ENCODE measurements at regions not wholly inside any gene's neighbourhood (a gene's known extent, or its start where the extent isn't known, plus 50 kb on each side); places are given as distances from the start of the nearest gene placed in this dataset.

GRCh38 chr4:97507587-97508245 lies 635.6 kb downstream of the STPG2 start:
- no peak overlapping the region for H3K4me3 ChIP-seq (ENCODE audit: low read depth, low read length)
- no peaks in the 10 kb centered on the region for H3K27me3 ChIP-seq
- no peaks in the 10 kb centered on the region for H3K4me1 ChIP-seq
- H3K36me3 ChIP-seq = no peaks in the 10 kb centered on the region
- H3K9me3 ChIP-seq = no peaks in the 10 kb centered on the region
- no peak for DNase-seq
- no peak for TF ChIP-seq CTCF (IDR thresholded peaks at IDR 0.05; ENCODE audit: low read depth, low read length)

All from BE2C (cell line).